HG03558 (cell line): ENCODE measurements at regions not wholly inside any gene's neighbourhood (a gene's known extent, or its start where the extent isn't known, plus 50 kb on each side); places are given as distances from the start of the nearest gene placed in this dataset.

Experiments
- ATAC-seq: cut with Tn5 transposase; IDR thresholded peaks from one replicate; pipeline ENCODE4 v1.9.1; 2021; ENCODE audit warnings: moderate number of reproducible peaks; ENCODE audit not compliant: unreplicated experiment; ENCODE audit errors: extremely low read depth

DNA sequence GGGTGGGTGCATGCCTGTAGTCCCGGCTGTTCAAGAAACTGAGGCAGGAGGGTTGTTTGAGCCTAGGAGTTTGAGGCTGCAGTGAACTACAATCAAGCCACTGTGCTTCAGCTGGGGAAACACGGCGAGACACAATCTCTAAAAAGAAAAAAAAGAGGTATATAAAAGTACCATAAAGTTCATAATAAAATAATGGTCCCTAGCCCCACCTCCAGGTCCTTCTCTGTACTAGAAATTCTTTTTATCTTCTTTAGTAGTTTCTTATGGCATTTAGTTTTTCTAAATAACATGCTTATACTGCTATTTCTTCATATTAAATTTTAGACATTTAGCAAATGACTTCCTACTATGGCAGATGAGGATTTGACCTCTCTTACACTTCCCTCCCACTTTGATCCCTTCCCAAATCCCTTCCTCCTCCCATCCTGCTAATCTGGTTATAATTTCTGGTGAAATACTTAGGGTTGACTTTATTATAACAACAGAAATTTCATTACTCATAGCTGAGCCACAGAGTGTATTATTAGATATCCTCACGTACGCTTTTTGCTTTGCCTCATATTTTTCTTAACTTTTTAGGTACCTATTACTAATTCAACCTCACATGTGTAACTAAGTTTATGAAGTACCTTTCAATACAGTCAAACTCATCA lies 94.7 kb downstream of the SLC41A2 start:
- no peak for ATAC-seq

DNA sequence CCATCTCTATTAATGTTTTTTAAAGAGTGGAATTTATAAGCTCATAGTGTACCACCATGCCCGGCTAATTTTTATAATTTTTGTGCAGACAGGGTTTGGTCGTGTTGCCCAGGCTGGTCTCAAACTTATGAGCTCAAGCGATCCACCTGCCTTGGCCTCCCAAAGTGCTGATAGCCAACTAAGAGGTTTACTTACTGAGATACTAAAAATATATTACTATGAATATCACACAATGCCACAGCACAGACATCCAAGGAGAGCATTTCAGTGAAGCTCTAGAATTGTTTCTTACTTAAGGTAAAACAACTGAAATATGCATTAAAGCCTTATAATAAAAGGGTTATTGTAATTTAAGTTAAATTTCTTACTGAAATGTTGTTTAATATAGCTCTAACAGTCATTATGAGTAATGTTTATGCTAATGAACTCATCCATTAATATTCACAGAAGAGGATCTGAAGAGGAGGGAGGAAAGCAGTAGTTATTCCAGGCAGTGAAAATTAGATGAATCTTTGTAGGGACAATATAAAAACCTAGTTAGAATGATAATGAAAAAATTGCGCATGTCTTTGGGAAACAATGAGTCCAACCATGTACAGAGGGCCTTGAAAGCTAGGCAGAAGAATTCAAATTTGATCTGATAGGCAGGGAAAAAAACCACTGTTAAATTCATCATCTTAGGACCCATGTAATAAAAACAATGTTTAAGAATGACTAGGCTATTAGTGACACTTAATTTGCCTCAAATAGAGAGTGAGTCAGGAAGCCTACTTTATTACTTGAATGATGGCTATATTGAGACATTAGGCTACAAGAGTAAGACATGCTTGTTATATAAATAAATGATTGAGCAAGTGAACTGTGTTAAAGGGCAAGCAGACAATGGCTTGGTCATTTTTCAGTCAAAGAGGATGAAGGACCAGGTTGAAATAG lies 99.2 kb downstream of the SLC41A2 start:
- no peak for ATAC-seq

DNA sequence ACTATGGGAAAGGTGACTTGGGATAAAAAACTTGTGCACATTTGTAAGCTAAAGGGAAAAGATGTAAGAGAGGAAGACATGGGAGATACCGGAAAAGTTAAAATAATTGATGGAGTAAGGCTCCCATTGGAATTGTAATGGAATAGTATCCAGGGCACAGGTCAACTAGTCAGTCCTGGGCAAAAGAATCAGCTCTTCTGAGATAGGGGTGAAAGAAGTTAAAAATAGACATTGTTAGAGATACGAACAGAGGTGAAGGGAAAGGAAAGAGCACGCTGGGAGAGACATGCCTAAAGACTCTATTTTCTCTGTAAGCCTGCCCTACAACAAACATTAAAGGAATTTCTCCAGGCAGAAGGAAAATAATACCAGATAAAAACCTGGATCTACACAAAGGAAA lies 101.6 kb downstream of the SLC41A2 start:
- no peak for ATAC-seq

DNA sequence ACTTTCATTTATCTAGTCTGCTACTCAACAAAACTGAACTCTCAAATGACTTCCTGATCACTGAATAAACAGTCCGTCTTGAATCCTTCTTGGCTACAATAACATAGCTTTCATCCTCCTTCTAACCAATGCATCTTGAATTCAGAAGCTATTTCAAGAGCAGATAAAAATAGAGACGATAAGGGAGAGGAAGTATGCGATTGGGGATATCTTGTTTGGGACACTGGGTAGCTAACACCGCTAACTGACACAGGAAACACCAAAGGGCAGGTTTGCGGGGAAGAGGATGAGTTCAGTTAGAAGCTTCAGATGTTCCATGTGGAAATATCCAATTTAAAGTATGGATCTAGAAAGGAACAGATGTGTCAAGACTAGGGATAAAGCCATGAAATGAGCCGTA lies 102.5 kb downstream of the SLC41A2 start:
- ATAC-seq = no peak

DNA sequence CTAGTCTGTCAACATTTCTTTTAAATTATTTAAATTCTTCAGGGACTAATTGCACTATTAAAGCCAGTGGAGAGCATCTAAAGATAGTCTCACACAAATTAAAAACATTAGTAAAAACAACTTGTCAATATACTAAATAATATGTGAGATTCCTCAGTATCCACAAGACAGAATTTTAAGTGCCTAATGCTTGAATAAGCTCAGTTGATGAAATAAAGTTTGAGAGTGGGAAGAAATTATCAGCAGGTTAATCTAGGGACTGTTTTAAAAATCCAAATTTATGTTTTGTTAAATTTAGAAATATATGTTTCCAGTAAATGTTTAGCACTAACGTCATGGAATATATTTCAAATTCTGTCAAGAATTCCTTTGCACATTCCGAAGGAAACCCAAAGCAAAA lies 105.2 kb downstream of the SLC41A2 start:
- ATAC-seq = no peak

DNA sequence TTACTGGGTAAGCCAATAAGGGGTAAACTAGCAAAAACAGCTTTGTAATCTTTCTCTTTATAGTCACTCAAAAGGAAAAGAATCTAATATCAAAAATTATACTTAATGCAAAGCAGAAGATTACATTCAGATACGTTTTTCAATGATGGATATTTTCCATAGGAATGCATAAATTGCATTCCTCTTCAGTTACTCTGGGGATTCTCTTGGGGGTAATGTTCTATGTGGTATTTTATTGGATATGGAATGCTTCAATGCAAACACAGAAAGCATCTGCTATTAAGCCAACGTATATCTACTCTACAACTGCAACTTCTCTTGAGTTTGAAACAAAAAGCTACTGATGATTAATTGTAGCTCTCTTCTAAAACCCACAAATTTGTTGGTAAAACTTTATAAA lies 106.0 kb downstream of the SLC41A2 start:
- no peak for ATAC-seq

DNA sequence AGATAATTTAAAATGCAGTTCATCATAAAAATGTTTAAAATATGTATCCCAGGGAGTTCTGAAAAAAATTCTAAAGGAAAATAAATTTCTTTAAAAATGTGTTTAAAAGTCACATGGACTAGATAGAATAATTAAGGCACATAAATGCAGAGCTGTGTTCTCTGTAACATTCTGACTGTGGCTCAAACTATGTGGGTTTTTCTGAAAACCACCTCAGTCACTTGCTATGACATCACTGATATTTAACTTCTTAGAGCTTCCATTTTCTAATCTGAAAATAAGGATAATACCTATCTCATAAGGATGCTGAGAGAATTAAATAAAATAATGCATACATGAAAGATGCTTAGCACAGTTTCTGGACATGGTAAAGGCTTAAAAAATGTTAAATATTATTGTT lies 107.3 kb downstream of the SLC41A2 start:
- no peak for ATAC-seq

DNA sequence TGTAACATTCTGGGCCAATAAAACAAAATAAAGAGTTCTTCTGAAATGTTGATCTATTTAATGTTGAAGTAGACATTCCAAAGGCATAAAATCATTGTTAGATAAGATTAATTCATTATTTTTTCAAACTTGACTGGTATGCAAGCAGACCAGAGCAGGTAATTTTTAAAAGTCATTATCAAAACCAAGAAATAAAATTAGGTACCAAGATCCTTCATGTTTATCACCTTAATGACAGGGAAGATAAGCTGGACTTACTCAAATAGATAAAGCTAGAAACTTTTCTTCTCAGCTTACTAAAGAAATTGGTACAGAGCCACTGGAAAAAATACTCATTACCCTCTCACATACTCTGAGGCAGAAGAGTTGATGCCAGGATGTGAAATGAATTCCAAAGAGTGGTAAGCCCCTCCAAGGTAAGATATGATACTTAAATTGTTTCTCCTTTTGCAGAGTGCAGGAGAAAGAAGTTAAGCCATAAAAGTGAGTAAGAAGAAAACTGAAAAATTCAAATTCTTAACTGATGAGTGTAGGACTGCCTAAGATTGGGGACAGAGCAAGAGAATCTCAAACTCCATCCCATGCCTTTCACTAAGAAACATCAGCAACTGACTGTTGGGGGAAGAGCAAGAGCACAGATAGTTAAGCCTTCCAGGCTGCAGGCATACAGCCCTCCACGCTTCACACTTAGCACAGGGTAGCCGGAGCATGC lies 111.9 kb downstream of the SLC41A2 start:
- ATAC-seq = no peak

DNA sequence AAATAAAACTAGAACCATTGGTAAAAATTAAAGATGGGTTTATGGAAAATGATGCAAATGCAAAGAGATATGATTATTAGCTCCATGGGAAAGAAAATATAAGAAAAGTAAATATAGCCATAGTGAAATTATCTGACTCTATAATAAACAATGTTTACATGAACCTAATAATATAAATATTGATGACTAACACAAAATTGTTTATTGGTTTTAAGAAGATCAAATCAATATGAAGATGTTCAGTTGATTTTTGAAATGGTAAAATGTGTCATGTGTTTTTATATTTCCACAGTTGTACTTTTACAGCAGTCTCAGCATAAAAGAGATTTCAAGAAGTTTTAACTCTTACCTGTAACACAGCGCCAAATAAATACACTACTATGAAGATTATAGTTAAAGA lies 114.0 kb downstream of the SLC41A2 start:
- ATAC-seq = no peak

DNA sequence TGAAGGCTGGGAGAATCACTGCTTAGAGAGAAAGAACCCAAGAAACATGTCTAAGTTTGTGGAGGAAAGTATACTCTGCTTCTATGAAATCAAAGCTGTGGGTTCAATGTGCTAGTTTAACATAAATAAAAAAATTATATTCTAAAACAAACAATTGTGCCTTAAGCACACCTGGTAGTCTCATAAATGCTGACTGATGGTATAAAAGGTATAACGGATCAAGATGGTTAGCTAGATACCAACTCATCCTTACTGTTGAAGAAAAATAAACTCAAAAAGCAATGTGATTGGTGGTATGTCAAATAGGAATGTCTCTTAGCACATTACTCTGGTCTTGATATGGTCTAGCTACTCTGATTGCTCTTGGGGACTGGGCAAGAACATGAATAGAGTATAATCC lies 117.8 kb downstream of the SLC41A2 start:
- no peak for ATAC-seq

DNA sequence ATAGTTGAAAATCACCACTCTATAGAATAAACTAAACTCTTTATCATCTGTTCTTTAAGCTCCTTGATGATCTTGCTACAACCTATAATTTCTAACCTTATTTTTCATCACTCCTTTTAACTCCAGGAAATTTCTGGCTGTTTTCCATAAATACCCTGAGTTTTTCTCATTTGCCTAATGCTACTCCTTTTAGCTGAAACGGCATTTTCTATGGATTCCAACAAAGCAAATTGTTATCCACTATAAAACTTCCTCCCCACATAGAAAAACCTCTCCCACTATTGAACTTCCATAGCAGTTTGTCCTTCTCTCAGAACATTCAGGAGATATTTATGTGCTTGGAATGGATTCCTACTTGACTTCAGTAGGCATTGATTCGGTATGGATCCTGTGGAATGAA lies 122.8 kb downstream of the SLC41A2 start:
- ATAC-seq = no peak

DNA sequence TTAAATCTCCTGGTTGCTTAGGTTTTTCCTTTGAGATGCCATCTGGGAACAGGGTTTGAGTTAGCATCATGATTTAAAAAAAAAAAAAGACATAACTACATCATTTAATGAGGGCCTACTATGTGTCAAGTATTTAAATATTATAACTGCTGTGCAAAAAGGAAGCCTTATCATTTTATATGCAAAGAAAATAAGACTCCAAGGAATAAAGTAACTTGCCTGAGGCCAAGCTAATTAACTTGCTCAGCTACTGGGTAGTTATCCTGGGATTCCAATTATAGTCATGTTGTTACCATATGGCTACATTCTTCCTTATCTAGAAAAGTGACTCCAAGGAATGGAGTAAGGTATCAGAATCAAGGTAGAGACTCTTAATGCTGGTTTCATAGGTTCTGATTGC lies 123.5 kb downstream of the SLC41A2 start:
- no peak for ATAC-seq

DNA sequence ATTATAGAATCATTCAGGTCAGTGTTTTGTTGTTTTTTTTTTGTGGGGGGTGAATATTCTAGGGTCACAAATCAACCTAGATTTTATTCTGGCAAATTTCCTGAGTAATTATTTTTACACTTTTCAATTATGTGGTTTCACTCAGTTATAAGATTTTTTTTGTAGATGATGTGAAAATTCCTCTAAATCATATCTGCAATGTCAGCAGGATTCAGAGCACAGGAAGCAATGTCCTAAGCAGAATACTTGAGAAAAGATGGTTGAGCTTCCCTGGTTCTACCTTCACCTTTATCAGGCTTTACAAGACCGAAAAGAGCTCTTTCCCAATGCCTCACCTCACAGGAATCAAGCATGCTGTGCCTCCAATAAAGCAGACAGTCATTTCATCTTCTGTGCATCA lies 124.3 kb downstream of the SLC41A2 start:
- no peak for ATAC-seq

DNA sequence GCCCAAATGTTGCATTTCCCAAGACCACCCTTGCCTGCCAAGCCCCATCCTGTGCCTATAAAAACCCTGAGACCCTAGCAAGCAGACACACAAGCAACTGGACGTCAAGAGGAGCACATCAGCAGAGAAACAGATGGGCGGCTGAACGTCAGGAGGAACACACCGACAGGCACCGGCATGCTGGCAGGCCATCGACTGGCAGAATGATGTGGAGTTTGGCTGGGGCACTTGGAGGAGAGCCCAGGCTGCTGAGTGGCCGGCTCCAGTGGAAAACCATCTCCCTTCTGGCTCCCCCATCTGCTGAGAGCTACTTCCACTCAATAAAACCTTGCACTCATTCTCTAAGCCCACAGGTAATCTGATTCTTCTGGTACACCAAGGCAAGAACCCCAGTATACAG lies 130.1 kb downstream of the SLC41A2 start:
- ATAC-seq = no peak

DNA sequence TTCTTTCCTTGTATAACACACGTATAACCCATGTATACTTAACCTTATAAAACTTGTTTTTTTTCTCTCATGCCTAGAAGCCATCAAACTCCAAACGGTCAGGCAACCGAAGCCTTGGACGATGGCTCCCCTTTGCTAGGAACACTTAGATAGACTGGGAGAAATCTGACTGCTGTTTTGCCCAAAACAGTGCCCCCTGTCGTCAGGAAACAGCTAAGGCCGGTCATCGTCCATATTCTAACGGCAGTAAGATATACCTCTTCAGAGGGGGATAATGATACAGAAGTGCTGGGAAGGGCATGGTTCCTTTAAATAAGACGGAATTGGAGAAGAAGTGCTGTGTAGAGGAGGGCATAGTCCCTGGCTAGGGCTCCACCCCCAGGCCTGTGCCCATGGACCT lies 130.5 kb downstream of the SLC41A2 start:
- no peak for ATAC-seq

DNA sequence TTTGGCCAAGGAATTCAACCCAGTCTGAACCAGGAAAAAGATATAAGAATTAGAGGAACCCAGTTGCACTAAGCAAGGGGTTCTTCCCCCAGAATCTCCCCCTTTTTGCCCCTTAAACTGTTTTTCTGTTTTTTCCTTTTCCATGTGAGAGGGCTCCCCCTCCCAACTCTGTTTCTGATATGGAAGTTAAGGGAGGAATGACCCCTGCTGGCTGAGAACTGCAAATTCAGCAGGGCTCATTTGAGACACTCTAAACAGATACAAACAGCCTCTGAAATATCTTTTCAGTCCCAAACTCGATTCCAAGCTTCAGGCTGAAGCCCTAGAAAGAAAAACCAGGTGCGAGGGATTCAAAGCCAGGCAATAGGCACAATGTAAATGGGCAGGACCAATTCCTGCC lies 132.7 kb downstream of the SLC41A2 start:
- ATAC-seq = no peak

DNA sequence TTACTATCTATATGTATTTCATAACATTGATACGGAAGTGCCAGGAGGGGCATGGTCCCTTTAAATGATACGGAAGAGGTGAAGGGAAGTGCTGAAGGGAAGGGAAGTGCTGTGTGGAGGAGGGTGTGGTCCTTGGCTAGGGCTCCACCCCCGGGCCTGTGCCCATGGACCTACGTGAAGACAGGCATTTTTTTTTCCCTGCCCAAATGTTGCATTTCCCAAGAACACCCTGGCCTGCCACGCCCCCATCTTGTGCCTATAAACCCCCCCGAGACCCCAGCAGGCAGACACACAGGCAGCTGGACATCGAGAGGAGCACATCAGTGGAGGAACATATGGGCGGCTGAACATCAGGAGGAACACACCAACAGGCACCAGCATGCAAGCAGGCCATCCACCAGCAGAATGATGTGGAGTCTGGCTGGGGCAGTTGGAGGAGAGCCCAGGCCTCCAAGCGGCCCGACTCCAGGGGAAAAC lies 134.1 kb downstream of the SLC41A2 start:
- ATAC-seq = no peak

DNA sequence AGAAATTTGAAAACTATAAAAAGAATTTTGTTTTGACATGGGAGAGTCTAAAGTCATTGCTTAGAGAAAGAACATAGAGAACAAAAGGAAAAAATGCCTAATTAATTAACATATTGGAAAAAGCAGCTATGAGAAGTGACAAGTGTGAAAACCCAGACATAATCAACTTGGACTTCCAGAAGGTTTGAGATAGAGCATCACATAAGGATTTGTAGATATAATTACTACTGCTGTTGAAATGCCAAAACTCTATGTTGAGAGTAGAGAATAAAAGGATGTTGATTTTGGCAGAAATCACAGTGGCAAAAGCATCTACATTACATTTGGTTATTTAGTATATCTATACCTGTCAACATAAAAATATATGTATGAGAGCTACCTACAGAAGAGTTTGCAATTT lies 135.1 kb downstream of the SLC41A2 start:
- ATAC-seq = no peak

DNA sequence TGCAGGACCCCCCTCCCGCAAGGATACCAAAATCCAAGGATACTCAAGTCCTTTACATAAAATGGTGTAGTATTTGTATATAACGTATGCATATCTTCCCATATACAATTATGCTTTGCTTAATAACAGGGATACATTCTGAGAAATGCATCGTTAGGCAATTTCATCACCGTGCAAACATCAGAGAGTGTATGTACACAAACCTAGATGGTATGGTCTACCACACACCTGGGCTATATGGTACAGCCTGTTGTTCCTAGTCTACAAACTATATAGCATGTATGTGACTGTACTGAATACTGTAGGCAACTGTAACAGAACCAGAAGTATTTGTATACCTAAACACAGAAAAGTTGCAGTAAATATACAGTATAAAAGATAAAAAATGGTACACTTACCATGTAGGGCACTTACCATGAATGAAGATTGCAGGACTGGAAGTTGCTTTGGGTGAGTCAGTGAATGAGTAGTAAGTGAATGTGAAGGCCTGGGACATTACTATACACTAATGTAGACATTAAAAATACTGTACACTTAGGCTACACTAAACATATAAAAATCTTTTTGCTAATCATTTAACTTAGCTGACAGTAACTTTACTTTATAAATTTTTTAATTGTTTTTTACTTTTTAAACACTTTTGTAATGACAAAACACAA lies 141.1 kb downstream of the SLC41A2 start:
- no peak for ATAC-seq

DNA sequence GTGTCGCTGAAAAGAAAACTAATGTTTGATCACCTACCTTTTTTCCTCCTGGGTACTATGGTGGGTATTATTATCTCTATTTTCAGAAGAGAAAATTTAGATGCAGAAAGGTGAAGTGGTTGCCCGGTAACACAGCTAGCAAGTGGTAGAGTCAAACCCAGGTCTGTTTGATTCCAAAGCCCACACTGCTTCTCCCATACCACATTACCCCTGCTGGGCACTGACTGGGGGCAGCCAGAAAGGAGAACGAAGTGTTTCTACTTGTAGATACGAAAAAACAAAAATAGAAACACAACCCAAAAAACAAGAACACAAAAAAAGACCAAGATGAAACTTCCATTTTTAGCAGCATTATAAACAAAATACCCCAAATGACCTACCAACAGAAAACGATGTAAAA lies 142.2 kb downstream of the SLC41A2 start:
- no peak for ATAC-seq

DNA sequence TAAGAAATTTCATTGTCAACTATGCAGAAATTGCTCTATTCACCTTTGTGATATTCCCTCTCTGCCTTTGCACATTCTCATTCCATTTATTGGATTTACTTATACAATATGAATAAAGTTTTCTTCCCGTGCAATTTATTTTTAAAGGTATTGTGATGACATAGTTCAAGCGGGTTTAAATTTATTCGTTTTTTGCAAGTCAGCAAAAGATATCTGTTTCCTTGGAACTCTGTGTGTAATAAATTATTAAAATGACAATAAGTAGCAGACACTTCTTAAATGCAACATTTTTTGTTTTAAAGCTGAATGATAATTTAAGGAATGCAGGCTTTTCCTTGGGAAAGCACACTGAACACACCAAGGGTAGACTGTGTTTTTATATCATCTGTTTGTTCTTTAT lies 143.1 kb downstream of the SLC41A2 start:
- no peak for ATAC-seq
